ENCODE measurements at regions not wholly inside any gene's neighbourhood (a gene's known extent, or its start where the extent isn't known, plus 50 kb on each side); places are given as distances from the start of the nearest gene placed in this dataset.

DNA sequence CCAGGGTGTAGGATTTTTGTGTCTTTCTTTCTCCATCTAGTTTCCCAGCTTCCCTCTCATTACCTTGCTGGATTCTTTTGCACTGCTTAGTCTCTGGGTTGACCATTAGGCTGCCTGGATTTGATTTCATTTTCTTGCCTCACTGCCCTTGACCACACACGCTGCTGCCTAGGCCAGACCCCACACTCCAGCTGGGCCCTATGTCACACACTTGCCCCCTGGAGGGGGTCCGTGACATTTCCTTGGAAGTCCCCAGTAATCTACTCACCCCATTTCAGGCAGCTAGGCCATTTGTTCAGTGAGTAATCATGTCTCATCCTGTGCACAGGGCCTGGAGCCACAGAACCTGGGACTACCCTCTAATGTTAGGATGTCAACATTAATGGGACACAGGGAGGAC lies 81.9 kb upstream of the SPON1 start:
- TF ChIP-seq, protein P1, sequence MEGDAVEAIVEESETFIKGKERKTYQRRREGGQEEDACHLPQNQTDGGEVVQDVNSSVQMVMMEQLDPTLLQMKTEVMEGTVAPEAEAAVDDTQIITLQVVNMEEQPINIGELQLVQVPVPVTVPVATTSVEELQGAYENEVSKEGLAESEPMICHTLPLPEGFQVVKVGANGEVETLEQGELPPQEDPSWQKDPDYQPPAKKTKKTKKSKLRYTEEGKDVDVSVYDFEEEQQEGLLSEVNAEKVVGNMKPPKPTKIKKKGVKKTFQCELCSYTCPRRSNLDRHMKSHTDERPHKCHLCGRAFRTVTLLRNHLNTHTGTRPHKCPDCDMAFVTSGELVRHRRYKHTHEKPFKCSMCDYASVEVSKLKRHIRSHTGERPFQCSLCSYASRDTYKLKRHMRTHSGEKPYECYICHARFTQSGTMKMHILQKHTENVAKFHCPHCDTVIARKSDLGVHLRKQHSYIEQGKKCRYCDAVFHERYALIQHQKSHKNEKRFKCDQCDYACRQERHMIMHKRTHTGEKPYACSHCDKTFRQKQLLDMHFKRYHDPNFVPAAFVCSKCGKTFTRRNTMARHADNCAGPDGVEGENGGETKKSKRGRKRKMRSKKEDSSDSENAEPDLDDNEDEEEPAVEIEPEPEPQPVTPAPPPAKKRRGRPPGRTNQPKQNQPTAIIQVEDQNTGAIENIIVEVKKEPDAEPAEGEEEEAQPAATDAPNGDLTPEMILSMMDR (IDR thresholded peaks at IDR 0.05) = no peak
- TF ChIP-seq POLR2A (IDR thresholded peaks at IDR 0.05) = no peak
- no peak for TF ChIP-seq POLR2AphosphoS5 (IDR thresholded peaks at IDR 0.05)
